OCI-LY1 (cell line): ENCODE measurements at regions not wholly inside any gene's neighbourhood (a gene's known extent, or its start where the extent isn't known, plus 50 kb on each side); places are given as distances from the start of the nearest gene placed in this dataset.

Experiments
- H2AFZ ChIP-seq: fragments of 200-600 bp; sonication (generic), shearing (Covaris generic); 2 replicates; pipeline ENCODE4 v1.6.0; 2014; ENCODE audit warnings: antibody characterized with exemption, mild to moderate bottlenecking, low read length
- H3F3A ChIP-seq: fragments of 200-600 bp; sonication (generic), shearing (Covaris generic); 2 replicates; pipeline ENCODE4 v1.6.0; 2014; ENCODE audit warnings: mild to moderate bottlenecking, antibody characterized with exemption, low read length, moderate library complexity; ENCODE audit not compliant: insufficient read depth
- H3K27ac ChIP-seq: fragments of 200-600 bp; sonication (generic); 2 replicates; pipeline ENCODE4 v1.5.1; 2014; ENCODE audit warnings: low read length, mixed run types, mild to moderate bottlenecking, low read depth; ENCODE audit not compliant: poor library complexity, severe bottlenecking
- H3K27me3 ChIP-seq: fragments of 200-600 bp; sonication (generic); 2 replicates; pipeline ENCODE4 v1.6.0; 2014; ENCODE audit warnings: antibody characterized with exemption, mild to moderate bottlenecking, low read length, moderate library complexity; ENCODE audit not compliant: insufficient read depth
- H3K36me3 ChIP-seq: fragments of 200-600 bp; sonication (generic); 2 replicates; pipeline ENCODE4 v1.6.1; 2014; ENCODE audit warnings: mild to moderate bottlenecking, antibody characterized with exemption, low read length, moderate library complexity, mixed read lengths; ENCODE audit not compliant: insufficient read depth
- H3K4me1 ChIP-seq: fragments of 200-600 bp; sonication (generic); 2 replicates; pipeline ENCODE4 v1.5.1; 2014; ENCODE audit warnings: mild to moderate bottlenecking, low read length, moderate library complexity; ENCODE audit not compliant: insufficient read depth, severe bottlenecking
- H3K4me2 ChIP-seq: fragments of 200-600 bp; sonication (generic), shearing (Covaris generic); 2 replicates; pipeline ENCODE4 v1.6.1; 2014; ENCODE audit warnings: low read length
- H3K4me3 ChIP-seq: fragments of 200-600 bp; sonication (generic); 2 replicates; pipeline ENCODE4 v1.5.1; 2014; ENCODE audit warnings: low read length, low read depth, mild to moderate bottlenecking, mixed read lengths; ENCODE audit not compliant: poor library complexity, severe bottlenecking
- H3K79me2 ChIP-seq: fragments of 200-600 bp; shearing (Covaris generic); 2 replicates; pipeline ENCODE4 v1.6.1; 2016; ENCODE audit warnings: mixed run types, low read length, mixed read lengths; ENCODE audit not compliant: insufficient read depth
- H3K9ac ChIP-seq: fragments of 200-600 bp; sonication (generic), shearing (Covaris generic); 2 replicates; pipeline ENCODE4 v1.6.1; 2014; ENCODE audit warnings: mild to moderate bottlenecking, low read length, mixed read lengths
- H3K9me2 ChIP-seq: fragments of 200-600 bp; sonication (generic), shearing (Covaris generic); 2 replicates; pipeline ENCODE4 v1.6.1; 2014; ENCODE audit warnings: low read depth, mild to moderate bottlenecking, low read length, mixed read lengths
- H3K9me3 ChIP-seq: fragments of 200-600 bp; shearing (Covaris generic); 2 replicates; pipeline ENCODE4 v1.6.1; 2014; ENCODE audit warnings: low read length, mixed read lengths
- H4K20me1 ChIP-seq: fragments of 200-600 bp; sonication (generic), shearing (Covaris generic); 2 replicates; pipeline ENCODE4 v1.6.0; 2016; ENCODE audit warnings: mild to moderate bottlenecking, low read length; ENCODE audit not compliant: insufficient read depth
- CTCF ChIP-seq: fragments of 200-600 bp; sonication (generic), shearing (Covaris generic); IDR thresholded peaks from 2 replicates; pipeline ENCODE4 v1.5.1; 2017; ENCODE audit warnings: mild to moderate bottlenecking, antibody characterized with exemption, low read length, moderate library complexity, mixed read lengths
- EZH2 ChIP-seq: fragments of 200-600 bp; sonication (generic), shearing (Covaris generic); IDR thresholded peaks from 2 replicates; pipeline ENCODE4 v1.8.0; 2017; ENCODE audit warnings: borderline replicate concordance, mixed run types, mild to moderate bottlenecking, antibody characterized with exemption, low read length, moderate library complexity, mixed read lengths

- no peaks in the 10 kb centered on the region for H3K9me3 ChIP-seq
- TF ChIP-seq CTCF (no peak), EZH2 (no peak)
- no peak overlapping the region for H3K27ac ChIP-seq
- H2AFZ ChIP-seq: no peak overlapping the region
- no peak overlapping the region for H3K4me2 ChIP-seq
- H3K27me3 ChIP-seq: no peaks in the 10 kb centered on the region
- no peaks in the 10 kb centered on the region for H3K9me2 ChIP-seq
- no peaks in the 10 kb centered on the region for H3F3A ChIP-seq
- no peaks in the 10 kb centered on the region for H3K79me2 ChIP-seq
- no peak overlapping the region for H3K4me3 ChIP-seq
- H3K4me1 ChIP-seq: no peaks in the 10 kb centered on the region
- H4K20me1 ChIP-seq: no peaks in the 10 kb centered on the region
- no peak overlapping the region for H3K9ac ChIP-seq
- no peaks in the 10 kb centered on the region for H3K36me3 ChIP-seq
These were observed 464.9 kb downstream of the TBC1D32 start for GRCh38 chr6:120869397-120869796.

DNA sequence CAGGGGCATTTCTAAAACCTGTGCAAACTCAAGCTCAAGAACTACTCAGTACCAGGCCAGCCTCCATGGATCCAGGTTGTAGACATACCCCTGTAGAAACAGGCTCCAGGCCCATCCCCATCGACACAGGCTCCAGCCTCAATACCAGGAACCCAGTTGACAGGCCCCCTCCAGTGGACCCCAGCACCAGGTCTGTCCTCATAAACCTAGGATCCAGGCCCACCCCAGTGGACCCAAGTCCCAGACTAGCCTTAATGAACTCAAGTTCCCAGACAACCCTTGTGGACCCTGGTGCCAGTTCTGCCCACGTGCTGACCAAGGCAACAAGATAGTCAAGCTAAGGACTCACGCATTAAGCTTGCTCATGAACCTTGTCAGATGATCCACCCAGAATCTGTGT, 476.9 kb downstream of the TBC1D32 start:
- H3K9me3 ChIP-seq: no peaks in the 10 kb centered on the region
- no peaks in the 10 kb centered on the region for H3F3A ChIP-seq
- H3K9me2 ChIP-seq: no peaks in the 10 kb centered on the region
- H3K36me3 ChIP-seq: no peaks in the 10 kb centered on the region
- TF ChIP-seq EZH2: no peak
- no peak for TF ChIP-seq CTCF
- H3K27ac ChIP-seq: no peak overlapping the region
- no peak overlapping the region for H3K9ac ChIP-seq
- H3K4me2 ChIP-seq: no peak overlapping the region
- H2AFZ ChIP-seq: no peak overlapping the region
- no peaks in the 10 kb centered on the region for H4K20me1 ChIP-seq
- H3K4me3 ChIP-seq: no peak overlapping the region
- H3K4me1 ChIP-seq: no peaks in the 10 kb centered on the region
- H3K79me2 ChIP-seq: no peaks in the 10 kb centered on the region
- no peaks in the 10 kb centered on the region for H3K27me3 ChIP-seq

GRCh38 chr6:120854583-120854982, 479.7 kb downstream of the TBC1D32 start:
- no peaks in the 10 kb centered on the region for H3K9me2 ChIP-seq
- no peak overlapping the region for H2AFZ ChIP-seq
- no peak overlapping the region for H3K4me3 ChIP-seq
- H3F3A ChIP-seq: no peaks in the 10 kb centered on the region
- no peak overlapping the region for H3K27ac ChIP-seq
- H3K79me2 ChIP-seq: no peaks in the 10 kb centered on the region
- H3K27me3 ChIP-seq: no peaks in the 10 kb centered on the region
- no peaks in the 10 kb centered on the region for H3K4me1 ChIP-seq
- H3K9me3 ChIP-seq: no peaks in the 10 kb centered on the region
- no peak overlapping the region for H3K4me2 ChIP-seq
- no peaks in the 10 kb centered on the region for H4K20me1 ChIP-seq
- TF ChIP-seq EZH2: no peak
- no peak for TF ChIP-seq CTCF
- H3K36me3 ChIP-seq: no peaks in the 10 kb centered on the region
- no peak overlapping the region for H3K9ac ChIP-seq
